ENCODE measurements at regions not wholly inside any gene's neighbourhood (a gene's known extent, or its start where the extent isn't known, plus 50 kb on each side); places are given as distances from the start of the nearest gene placed in this dataset.

DNA sequence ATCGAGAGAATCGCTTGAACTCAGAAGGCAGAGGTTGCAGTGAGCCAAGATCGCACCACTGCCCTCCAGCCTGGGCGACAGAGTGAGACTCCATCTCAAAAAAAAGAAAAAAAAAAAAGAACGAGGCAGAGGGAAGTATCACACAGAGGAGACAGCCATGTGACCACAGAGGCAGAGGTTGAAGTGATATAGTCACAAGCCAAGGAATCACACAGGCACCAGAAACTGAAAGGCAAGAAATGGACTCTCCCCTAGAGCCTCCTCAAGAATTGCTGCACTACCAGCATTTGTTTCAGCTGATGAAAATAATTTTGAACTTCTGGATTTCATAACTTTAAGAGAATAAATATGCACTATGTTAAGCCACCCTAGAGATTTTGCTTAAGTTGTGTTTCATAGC is 459.6 kb downstream of the PTPRC start:
- TF ChIP-seq, protein P1, sequence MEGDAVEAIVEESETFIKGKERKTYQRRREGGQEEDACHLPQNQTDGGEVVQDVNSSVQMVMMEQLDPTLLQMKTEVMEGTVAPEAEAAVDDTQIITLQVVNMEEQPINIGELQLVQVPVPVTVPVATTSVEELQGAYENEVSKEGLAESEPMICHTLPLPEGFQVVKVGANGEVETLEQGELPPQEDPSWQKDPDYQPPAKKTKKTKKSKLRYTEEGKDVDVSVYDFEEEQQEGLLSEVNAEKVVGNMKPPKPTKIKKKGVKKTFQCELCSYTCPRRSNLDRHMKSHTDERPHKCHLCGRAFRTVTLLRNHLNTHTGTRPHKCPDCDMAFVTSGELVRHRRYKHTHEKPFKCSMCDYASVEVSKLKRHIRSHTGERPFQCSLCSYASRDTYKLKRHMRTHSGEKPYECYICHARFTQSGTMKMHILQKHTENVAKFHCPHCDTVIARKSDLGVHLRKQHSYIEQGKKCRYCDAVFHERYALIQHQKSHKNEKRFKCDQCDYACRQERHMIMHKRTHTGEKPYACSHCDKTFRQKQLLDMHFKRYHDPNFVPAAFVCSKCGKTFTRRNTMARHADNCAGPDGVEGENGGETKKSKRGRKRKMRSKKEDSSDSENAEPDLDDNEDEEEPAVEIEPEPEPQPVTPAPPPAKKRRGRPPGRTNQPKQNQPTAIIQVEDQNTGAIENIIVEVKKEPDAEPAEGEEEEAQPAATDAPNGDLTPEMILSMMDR (IDR thresholded peaks at IDR 0.05) = no peak
- no peak for TF ChIP-seq POLR2A (IDR thresholded peaks at IDR 0.05; ENCODE audit: low read depth)
